ENCODE measurements at regions not wholly inside any gene's neighbourhood (a gene's known extent, or its start where the extent isn't known, plus 50 kb on each side); places are given as distances from the start of the nearest gene placed in this dataset.
A peak's percentile ranks its signal among the peaks of the same experiment; 100 is the strongest.

DNA sequence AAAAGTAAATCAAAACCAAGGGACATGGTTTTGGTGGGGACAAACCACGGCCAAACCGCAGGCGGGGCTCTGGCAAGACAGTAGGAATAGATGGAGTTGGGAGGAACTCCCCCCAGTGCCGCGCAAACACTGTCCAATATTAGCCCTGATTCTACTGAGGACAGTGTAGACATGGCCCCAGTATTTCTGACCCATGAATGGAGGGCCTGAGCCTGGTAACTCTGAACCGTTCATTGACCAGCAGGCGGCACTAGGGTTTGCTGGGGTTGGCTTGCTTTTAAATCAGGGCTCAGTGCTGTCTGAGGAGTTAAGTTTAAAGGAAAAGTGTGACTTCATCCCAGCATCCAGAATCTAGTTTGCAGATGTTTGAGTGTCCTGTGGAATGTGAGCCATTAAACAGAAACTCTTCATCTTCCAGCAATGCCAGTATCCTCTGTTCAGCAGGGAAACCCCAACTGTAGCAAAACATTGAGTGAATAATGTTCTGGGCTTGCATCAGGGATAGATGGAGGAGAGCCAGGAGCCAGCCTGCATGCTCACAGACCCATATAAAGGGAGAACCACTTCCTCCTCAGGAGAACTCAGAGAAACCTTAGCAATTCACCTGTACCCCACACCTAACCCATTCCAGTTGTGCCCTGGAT is 147.4 kb upstream of the PRSS58 start:
- DNase-seq: peak; percentile 55

DNA sequence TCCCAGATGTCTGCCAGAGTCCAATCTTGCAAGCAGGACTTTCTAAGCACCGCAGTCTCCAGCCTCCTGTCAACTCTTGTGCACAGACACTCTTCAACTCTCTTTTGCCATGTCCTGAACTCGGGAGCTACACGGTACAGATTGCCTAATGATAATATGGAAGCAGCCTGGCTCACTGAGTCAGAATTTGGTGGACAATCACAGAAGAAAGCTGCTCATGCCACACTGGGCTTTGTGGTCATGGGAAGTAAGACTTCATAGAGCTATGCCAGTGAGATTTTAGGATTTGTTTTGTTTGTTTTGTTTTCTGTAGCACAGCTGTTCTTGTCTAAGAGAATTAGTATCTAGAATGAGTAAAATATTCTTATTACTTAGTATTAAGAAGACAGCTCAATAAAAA is 144.1 kb upstream of the PRSS58 start:
- DNase-seq: no peak

GRCh38 chr7:142400042-142400533 is 142.2 kb upstream of the PRSS58 start:
- DNase-seq: no peak

- DNase-seq: peak; percentile 25
Observed at GRCh38 chr7:142391191-142391992, 133.5 kb upstream of the PRSS58 start.

- no peak for DNase-seq
Observed at GRCh38 chr7:142389544-142389943, 131.7 kb upstream of the PRSS58 start.

GRCh38 chr7:142385491-142386340 is 127.9 kb upstream of the PRSS58 start:
- peak; percentile 75 for DNase-seq

DNA sequence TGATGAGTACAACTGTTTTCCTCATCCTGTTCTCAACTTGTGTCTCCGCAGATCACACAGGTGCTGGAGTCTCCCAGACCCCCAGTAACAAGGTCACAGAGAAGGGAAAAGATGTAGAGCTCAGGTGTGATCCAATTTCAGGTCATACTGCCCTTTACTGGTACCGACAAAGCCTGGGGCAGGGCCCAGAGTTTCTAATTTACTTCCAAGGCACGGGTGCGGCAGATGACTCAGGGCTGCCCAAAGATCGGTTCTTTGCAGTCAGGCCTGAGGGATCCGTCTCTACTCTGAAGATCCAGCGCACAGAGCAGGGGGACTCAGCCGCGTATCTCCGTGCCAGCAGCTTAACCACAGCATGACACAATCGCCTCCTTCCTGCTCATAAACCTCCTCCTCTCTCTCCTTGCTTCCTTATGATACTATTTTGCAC is 126.7 kb upstream of the PRSS58 start:
- DNase-seq: peak; percentile 77

GRCh38 chr7:142383841-142384492 is 126.1 kb upstream of the PRSS58 start:
- peak; percentile 12 for DNase-seq

DNA sequence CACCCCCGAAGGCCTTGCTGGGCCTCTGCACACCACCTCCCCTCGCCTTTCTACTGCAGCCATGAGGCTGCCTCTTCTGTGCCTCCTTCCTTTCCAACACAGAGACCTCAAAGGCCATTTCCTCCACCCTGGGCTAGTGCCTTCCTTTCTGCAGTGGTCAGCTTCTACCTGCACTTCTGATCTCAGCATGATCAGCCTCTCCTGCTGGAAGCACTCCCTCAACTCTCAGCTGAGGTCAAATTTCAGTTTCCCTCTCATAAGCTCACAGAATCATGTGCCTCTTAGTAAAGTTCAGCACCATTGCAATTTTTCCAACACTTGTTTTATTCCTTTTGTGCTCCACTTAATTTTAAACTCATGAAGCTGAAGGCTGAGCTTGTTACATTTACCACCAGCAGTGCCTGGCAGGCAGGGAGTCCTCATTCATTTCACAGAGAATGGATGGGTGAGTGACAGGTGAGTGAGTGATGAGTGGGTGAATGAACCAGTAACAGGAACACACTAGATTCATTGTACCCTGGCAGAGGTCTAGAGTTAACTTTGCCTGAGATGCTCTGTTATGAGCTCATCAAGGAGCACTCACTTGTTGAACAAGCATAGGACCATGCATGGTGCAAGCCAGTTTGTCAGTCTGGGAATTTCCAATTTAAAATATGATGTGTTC is 124.0 kb upstream of the PRSS58 start:
- no peak for DNase-seq

GRCh38 chr7:142380069-142380468 is 122.2 kb upstream of the PRSS58 start:
- no peak for DNase-seq

DNA sequence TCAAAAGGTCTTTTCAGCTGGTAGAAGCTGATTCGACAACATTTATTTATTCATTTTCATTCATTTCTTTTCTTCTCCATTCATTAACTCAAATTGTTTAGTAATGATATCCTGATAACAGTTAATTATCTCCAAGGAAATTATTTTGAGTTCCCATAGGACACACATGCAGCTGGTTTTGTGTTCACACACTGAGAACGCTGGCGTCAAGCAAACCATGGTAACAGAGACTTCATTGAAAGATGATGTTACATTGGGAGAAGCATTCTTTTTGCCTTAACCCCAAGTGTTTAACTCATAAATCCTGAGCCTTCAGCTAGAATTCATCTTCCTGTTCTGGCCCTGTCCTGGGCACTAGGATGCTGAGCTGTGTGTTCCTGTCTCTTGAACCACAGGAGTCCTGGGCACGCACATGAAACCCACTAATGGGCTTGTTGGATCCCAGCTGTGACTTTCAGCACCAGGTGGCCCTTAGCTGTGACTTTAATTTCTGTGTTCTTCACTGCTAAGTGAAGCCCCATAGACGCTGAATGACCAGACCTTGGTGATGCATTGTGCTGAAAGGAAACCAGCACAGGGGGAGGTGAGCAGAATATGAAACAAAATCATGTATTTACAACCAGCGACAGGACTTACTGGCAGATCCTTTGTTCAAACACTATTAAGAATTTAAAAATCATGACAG is 121.5 kb upstream of the PRSS58 start:
- no peak for DNase-seq

- DNase-seq: no peak
Observed at GRCh38 chr7:142377567-142377966, 119.7 kb upstream of the PRSS58 start.

- peak; percentile 22 for DNase-seq
Observed at GRCh38 chr7:142376356-142376997, 118.6 kb upstream of the PRSS58 start.

GRCh38 chr7:142375710-142376313 is 118.0 kb upstream of the PRSS58 start:
- peak; percentile 24 for DNase-seq

GRCh38 chr7:142372727-142373126 is 114.9 kb upstream of the PRSS58 start:
- DNase-seq: no peak

- no peak for DNase-seq
Observed at GRCh38 chr7:142371586-142372377, 113.9 kb upstream of the PRSS58 start.

DNA sequence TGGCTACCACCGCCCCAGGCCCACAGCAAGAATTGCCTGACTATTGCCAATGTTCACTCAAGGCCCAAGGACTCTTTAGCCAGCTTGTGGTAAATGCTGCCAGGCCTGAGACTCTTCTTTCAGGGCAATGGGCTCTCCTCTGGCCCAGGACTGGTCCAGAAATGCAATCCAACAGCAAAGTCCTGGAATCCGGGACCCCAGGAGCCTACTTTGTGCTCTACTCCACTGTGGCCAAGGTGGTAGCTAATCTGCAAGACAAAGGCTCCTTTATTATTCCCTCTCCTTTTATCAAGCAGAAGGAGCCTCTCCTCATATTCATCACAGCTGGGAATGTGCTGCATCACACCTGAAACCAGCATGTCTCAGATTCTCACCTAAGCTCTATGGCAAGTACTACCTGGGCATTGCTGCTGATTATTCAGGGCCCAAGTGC is 107.6 kb upstream of the PRSS58 start:
- no peak for DNase-seq

- DNase-seq: no peak
Observed at GRCh38 chr7:142364551-142364950, 106.7 kb upstream of the PRSS58 start.

- DNase-seq: no peak
Observed at GRCh38 chr7:142362349-142362748, 104.5 kb upstream of the PRSS58 start.
